Activated T-helper 17 cell treated with anti-CD3 and anti-CD28 coated beads, Interleukin-2, amount 50 U/mL, for 72 hours (primary cell): ENCODE measurements at regions not wholly inside any gene's neighbourhood (a gene's known extent, or its start where the extent isn't known, plus 50 kb on each side); places are given as distances from the start of the nearest gene placed in this dataset.
"Not testable (repeated sequence)": the region's sequence is repeated elsewhere in the genome, so short reads cannot be mapped to it uniquely, and the experiment has no call there.

Experiments
- ATAC-seq: fragments of 150-1000 bp; cut with Tn5 transposase; replicated peaks from 2 replicates; pipeline ENCODE4 v1.10.0; 2021; ENCODE audit warnings: mild to moderate bottlenecking, moderate library complexity
- H3K27ac Mint-ChIP-seq: one replicate; pipeline ENCODE4 v1.8.0; 2022; ENCODE audit warnings: mixed read lengths
- H3K27me3 Mint-ChIP-seq: one replicate; pipeline ENCODE4 v1.8.0; 2022; ENCODE audit warnings: mixed read lengths
- H3K36me3 Mint-ChIP-seq: one replicate; pipeline ENCODE4 v1.8.0; 2022; ENCODE audit warnings: low read depth, mild to moderate bottlenecking, mixed read lengths
- H3K4me1 Mint-ChIP-seq: one replicate; pipeline ENCODE4 v1.8.0; 2022; ENCODE audit warnings: mixed read lengths
- H3K4me3 Mint-ChIP-seq: one replicate; pipeline ENCODE4 v1.8.0; 2022; ENCODE audit warnings: mild to moderate bottlenecking, mixed read lengths
- H3K9me3 Mint-ChIP-seq: one replicate; pipeline ENCODE4 v1.8.0; 2022; ENCODE audit warnings: mixed read lengths

DNA sequence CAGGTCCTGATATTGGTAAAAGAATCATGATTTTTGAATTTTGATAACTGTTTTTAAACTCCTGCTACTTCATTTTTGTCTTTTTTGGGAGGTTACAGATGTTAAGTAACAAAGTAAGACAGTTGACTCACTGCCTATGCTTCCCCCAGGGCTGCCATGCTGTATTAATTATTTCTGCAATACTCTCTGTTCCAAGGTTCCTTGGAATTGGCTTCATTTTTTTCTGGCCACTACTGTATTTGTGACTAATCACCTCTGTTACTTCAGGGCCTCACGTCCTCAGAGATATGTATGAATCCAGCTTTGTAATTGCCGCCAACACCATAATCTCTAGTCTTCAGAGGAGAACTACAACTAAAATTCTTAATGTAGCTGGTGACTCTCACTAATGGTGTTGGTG lies 1729.3 kb downstream of the C4orf33 start:
- Mint-ChIP-seq H3K27me3 (no peaks in the 10 kb centered on the region), H3K27ac (no peak overlapping the region), H3K4me1 (no peaks in the 10 kb centered on the region), H3K36me3 (no peaks in the 10 kb centered on the region), H3K9me3 (peaks cover 7% of the 10 kb centered on the region), H3K4me3 (no peak overlapping the region)
- no peak for ATAC-seq

DNA sequence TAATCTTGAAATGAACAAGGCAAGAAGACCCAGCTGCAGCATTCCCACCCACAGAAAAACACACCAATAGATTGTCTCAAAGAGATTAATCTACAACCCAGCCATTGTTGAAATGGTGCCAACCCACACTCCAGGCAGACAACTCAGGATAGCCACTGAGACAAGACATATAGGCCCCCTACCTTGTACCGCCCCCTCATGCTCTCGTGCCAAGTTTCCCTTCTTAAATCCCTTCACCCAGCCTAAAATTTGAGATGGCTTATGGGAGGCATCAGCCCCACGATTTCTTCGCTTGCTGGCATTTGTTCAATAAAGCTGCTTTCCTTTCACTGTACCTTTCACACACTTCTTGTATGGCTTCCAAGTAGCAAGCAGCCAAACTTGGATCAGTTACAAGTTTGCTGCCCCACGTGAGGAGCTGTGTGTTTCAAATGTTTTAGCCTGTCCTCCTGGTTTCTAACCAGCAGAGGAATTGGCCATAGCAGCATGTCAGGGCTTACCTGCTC lies 1754.1 kb downstream of the C4orf33 start:
- no peaks in the 10 kb centered on the region for H3K4me1 Mint-ChIP-seq
- H3K27me3 Mint-ChIP-seq, result no peaks in the 10 kb centered on the region
- H3K27ac Mint-ChIP-seq, result no peak overlapping the region
- ATAC-seq, result no peak
- H3K36me3 Mint-ChIP-seq, result no peaks in the 10 kb centered on the region
- peaks cover 13% of the 10 kb centered on the region for H3K9me3 Mint-ChIP-seq
- no peak overlapping the region for H3K4me3 Mint-ChIP-seq

DNA sequence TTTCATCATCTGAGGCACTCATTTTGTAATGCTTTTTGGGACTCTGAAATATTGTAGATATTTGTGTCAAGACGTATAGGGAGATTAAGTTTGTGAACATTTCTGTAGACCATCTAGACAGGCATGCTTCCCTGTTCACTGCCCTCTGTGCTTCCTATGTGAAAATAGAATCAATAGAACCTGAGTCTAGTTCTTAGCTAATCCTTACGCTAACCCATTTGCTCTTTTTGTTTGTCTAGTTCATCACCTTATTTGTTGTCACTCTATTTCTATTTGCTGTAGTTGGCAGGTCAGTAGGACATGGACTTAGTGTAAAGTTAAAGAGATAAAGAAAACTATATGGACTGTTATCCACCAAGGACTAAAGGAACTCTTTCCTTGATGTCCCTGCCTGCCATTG lies 1755.2 kb downstream of the C4orf33 start:
- Mint-ChIP-seq H3K4me1 (no peaks in the 10 kb centered on the region), H3K4me3 (no peak overlapping the region), H3K36me3 (no peaks in the 10 kb centered on the region), H3K27me3 (no peaks in the 10 kb centered on the region), H3K9me3 (peaks cover 17% of the 10 kb centered on the region), H3K27ac (no peak overlapping the region)
- ATAC-seq, result no peak

DNA sequence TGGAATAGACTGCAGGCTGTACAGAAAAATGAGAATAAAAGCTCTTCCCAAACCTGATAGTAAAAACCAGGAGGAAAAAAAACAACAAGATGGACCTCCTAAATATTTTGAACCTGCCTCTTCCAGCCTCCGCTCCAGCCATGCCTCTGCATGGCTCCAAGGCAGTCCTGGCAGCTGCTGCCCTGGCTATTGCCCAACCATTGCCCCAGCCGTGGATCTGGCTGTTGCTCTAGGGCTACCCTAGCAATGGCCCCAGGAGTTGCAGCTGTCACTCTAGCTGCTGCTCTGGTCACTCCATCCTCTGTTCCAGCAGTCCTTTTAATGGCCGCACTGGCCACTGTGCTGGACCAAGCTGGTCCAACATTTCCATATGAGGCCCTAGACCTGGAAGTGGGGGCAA lies 1756.0 kb downstream of the C4orf33 start:
- Mint-ChIP-seq H3K36me3 (no peaks in the 10 kb centered on the region), H3K4me3 (no peak overlapping the region), H3K9me3 (peaks cover 19% of the 10 kb centered on the region), H3K27me3 (no peaks in the 10 kb centered on the region), H3K27ac (no peak overlapping the region), H3K4me1 (no peaks in the 10 kb centered on the region)
- ATAC-seq, result no peak

DNA sequence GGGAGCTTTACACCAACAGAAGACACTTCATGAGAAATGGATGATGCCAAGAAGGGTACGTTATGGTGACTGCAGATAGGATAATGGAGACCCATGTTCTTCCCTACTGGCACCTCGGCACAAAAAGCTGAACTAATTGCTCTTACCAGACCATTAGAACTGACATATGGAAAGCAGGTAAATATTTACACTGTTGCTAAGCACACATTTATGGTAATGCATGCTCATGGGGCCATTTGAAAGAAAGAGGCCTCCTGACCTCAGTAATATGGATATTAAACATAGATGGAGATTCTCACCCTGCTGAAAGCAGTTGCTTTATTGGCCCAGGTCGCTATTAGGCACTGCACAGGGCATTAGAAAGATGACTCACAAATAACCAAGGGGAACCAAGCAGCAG lies 1759.6 kb downstream of the C4orf33 start:
- H3K4me1 Mint-ChIP-seq, result no peaks in the 10 kb centered on the region
- no peaks in the 10 kb centered on the region for H3K27me3 Mint-ChIP-seq

DNA sequence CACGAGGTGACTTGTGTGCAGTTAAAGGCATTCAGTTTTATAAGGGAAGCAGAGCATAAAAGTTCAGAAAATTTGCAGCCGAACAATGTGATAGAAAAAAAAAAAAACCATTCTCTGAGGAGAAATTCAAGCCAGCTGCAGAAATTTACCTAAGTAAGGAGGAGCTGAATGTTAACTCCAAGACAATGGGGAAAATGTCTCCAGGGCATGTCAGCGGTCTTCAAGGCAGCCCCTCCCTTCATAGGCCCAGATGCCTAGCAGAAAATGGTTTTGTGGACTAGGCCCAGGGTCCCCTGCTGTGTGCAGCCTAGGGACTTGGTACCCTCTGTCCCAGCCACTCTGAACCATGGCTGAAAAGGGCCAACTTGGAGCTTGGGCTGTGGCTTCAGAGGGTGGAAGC lies 1764.0 kb downstream of the C4orf33 start:
- no peak for ATAC-seq
- H3K36me3 Mint-ChIP-seq, result no peaks in the 10 kb centered on the region
- no peaks in the 10 kb centered on the region for H3K27me3 Mint-ChIP-seq
- H3K4me3 Mint-ChIP-seq, result no peak overlapping the region
- no peaks in the 10 kb centered on the region for H3K4me1 Mint-ChIP-seq
- peaks cover 19% of the 10 kb centered on the region for H3K9me3 Mint-ChIP-seq
- no peak overlapping the region for H3K27ac Mint-ChIP-seq

More for the DNA sequence above, 1759.6 kb downstream of the C4orf33 start:
- no peaks in the 10 kb centered on the region for H3K36me3 Mint-ChIP-seq
- peaks cover 32% of the 10 kb centered on the region for H3K9me3 Mint-ChIP-seq
- H3K4me3 Mint-ChIP-seq, result no peak overlapping the region
- ATAC-seq, result no peak
- no peak overlapping the region for H3K27ac Mint-ChIP-seq

DNA sequence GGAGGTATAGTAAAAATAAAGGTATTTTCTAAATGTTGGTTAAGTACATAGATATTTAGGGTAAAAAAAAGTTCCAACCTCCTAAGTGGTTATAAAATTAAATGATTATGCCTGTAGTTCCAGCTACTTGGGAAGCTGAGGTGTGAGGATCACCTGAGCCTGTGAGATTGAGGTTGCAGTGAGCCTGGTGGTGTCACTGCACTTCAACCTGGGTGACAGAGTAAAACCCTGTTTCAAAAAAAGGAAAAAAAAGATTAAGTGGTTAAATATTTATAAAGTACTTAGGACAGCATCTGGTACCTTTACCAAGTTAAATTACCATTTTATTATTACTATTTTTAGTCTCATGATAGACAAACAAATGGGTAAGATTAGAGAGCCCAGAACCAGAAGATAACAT lies 1801.0 kb downstream of the C4orf33 start:
- ATAC-seq, result no peak
- H3K4me1 Mint-ChIP-seq, result no peaks in the 10 kb centered on the region
- no peak overlapping the region for H3K27ac Mint-ChIP-seq
- H3K9me3 Mint-ChIP-seq, result peaks cover 10% of the 10 kb centered on the region
- no peak overlapping the region for H3K4me3 Mint-ChIP-seq
- no peaks in the 10 kb centered on the region for H3K36me3 Mint-ChIP-seq
- no peaks in the 10 kb centered on the region for H3K27me3 Mint-ChIP-seq

DNA sequence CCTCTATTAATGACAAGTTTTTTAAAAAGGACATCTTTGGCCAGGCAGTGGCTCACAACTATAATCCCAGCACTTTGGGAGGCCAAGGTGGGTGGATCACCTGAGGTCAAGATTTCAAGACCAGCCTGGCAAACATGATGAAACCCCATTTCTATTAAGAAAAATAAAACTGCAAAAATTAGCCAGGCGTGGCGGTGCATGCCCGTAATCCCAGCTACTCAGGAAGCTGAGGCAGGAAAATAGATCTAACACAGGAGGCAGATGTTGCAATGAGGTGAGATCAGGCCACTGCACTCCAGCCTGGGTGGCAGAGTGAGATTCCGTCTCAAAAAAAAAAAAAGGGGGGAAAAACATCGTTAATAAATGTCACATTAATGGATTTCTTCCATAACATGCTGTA lies 1805.4 kb downstream of the C4orf33 start:
- Mint-ChIP-seq H3K4me1 (no peaks in the 10 kb centered on the region), H3K4me3 (no peak overlapping the region), H3K27me3 (no peaks in the 10 kb centered on the region), H3K9me3 (peaks cover 7% of the 10 kb centered on the region), H3K27ac (no peak overlapping the region), H3K36me3 (no peaks in the 10 kb centered on the region)
- ATAC-seq, result no peak

DNA sequence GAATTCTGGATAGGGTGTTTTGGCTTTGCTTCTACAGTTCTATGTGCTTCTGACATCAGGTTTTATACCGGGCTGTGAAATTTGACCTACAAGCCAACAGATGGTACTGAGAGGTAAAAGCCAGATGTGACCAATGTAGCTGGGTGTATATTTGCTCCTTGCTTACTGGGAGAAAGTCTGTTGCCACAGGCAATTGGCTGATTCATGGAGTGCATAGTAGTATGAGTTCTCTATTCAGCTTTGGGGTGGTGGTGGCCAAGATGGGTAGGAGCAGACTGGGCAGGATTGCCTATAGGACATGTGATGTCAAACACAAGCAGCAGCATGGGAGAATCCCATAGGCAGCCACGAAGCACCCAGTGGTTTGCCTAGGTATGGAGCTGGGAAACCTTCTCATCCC lies 1827.0 kb downstream of the C4orf33 start:
- Mint-ChIP-seq H3K4me1 (no peaks in the 10 kb centered on the region), H3K27ac (no peak overlapping the region), H3K9me3 (peaks cover 16% of the 10 kb centered on the region), H3K4me3 (no peak overlapping the region), H3K36me3 (no peaks in the 10 kb centered on the region), H3K27me3 (no peaks in the 10 kb centered on the region)
- no peak for ATAC-seq

DNA sequence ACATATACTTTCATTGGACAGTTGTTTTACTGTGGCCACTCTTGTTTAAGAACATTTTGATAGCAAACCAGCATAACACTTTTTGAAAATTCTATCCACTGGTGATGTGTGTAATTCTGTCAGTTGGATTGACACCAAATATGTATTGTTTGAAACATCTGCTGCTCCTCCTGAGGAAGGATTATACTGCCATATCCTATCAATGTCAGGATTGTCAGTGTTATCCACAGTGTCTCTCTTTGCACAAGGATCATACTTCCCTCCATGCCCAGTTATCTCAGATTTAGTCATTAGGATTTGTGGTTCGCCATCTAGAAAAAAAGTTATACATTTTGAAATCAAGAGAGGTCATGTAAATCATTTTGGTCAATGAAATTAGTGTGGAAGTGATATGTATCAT lies 1859.6 kb downstream of the C4orf33 start:
- H3K27me3 Mint-ChIP-seq, result no peaks in the 10 kb centered on the region
- peaks cover 4% of the 10 kb centered on the region for H3K9me3 Mint-ChIP-seq
- ATAC-seq, result no peak
- H3K27ac Mint-ChIP-seq, result no peak overlapping the region
- H3K4me1 Mint-ChIP-seq, result no peaks in the 10 kb centered on the region
- no peak overlapping the region for H3K4me3 Mint-ChIP-seq
- H3K36me3 Mint-ChIP-seq, result no peaks in the 10 kb centered on the region

DNA sequence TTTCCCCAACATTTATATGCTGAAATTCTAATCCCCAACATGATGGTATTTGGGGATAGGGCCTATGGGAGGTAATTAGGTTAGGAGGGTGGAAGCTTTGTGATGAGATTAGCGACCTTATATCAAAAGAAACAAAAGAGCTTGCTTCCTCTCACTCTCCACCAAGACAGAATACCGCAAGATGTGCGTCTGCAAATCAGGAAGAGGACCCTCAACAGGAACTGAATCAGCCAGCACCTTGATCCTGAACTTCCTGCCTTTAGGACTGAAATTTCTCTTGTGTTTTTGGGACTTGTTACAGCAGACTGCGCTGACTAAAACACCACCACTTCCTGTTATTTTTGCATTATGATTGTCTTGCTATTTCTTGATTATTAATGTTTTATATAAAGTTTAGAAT lies 1889.4 kb downstream of the C4orf33 start:
- H3K4me1 Mint-ChIP-seq, result no peaks in the 10 kb centered on the region
- no peaks in the 10 kb centered on the region for H3K36me3 Mint-ChIP-seq
- H3K27me3 Mint-ChIP-seq, result no peaks in the 10 kb centered on the region
- no peak for ATAC-seq
- peaks cover 5% of the 10 kb centered on the region for H3K9me3 Mint-ChIP-seq
- no peak overlapping the region for H3K4me3 Mint-ChIP-seq
- no peak overlapping the region for H3K27ac Mint-ChIP-seq

DNA sequence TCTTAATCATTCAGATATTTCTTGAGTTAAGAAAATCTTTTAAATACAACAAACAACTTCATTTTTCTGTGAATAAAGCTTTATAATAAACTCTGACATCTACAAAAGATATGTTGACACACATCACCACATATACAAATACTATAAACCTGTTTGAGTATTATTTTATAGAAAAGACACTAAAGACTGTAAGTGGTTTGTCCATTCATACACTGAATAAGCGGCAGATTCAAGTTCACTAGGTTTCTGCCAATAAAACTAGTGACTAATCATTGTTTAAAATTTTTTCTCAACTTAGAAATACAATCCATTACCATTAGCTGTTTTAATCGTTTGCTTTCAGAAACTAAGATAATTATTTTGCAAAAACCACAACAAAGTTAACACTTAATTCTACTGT lies 1900.0 kb downstream of the C4orf33 start:
- ATAC-seq, result no peak
- no peak overlapping the region for H3K4me3 Mint-ChIP-seq
- no peaks in the 10 kb centered on the region for H3K4me1 Mint-ChIP-seq
- H3K27me3 Mint-ChIP-seq, result no peaks in the 10 kb centered on the region
- no peak overlapping the region for H3K27ac Mint-ChIP-seq
- H3K36me3 Mint-ChIP-seq, result no peaks in the 10 kb centered on the region
- peaks cover 8% of the 10 kb centered on the region for H3K9me3 Mint-ChIP-seq

DNA sequence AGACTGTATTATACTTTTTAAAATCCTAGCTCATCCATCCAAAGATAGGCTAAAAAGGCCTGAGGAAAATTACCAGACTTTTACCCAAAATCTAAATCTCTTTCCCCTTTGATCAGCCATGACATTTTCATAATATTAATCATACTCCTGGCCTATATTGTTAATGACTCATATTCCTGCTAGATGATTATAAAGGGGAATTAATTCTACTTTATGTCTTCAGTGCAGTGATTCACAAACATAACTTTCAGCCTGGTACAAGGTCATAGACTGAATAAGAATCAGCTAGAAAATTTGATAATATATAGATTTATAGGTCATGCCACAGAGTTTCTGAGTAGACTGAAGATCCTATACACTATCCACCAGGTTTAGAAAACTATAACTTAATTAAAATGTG lies 1905.4 kb downstream of the C4orf33 start:
- Mint-ChIP-seq H3K27me3 (no peaks in the 10 kb centered on the region), H3K4me3 (no peak overlapping the region), H3K36me3 (no peaks in the 10 kb centered on the region), H3K9me3 (peaks cover 3% of the 10 kb centered on the region), H3K4me1 (no peaks in the 10 kb centered on the region), H3K27ac (no peak overlapping the region)
- ATAC-seq, result no peak

DNA sequence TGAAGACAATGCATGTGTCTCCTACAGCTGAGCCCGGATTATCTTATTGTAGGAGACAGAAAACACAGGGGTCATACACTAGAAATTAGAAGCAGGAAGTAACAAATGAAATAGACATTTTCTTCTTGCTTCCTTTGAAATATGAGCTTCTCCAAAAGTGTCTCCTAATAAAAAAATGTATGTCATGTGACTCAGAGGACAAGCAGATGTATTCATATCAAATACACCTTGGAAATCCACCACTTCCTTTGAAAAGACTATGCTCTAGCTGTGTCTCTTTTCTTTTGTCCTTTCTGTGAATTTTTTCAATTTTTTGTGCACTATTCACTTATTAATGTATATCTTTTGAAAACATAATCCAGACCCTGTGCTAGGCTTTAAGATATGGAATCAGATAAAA lies 1906.2 kb downstream of the C4orf33 start:
- Mint-ChIP-seq H3K9me3 (peaks cover 3% of the 10 kb centered on the region), H3K27me3 (no peaks in the 10 kb centered on the region), H3K4me3 (no peak overlapping the region), H3K27ac (no peak overlapping the region), H3K4me1 (no peaks in the 10 kb centered on the region), H3K36me3 (no peaks in the 10 kb centered on the region)
- no peak for ATAC-seq

DNA sequence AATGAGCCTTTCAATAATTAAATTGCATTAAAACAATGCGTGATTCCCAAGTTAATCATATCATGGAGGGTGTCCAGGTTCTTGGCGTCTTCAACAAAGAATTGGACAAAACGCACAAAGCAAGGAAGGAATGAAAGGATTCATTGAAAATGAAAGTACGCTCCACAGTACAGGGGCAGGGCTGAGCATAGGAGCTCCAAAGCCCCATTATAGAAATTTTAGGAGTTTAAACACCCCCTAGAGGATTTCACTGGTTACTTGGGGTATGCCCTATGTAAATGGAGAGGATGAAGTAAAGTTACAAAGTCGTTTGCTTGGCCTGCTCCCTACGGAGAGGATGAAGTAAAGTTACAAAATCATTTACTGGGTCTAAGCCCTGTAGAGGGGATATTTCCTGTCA lies 1910.4 kb downstream of the C4orf33 start:
- no peak overlapping the region for H3K4me3 Mint-ChIP-seq
- ATAC-seq, result no peak
- H3K9me3 Mint-ChIP-seq, result no peaks in the 10 kb centered on the region
- H3K4me1 Mint-ChIP-seq, result no peaks in the 10 kb centered on the region
- no peaks in the 10 kb centered on the region for H3K36me3 Mint-ChIP-seq
- H3K27me3 Mint-ChIP-seq, result no peaks in the 10 kb centered on the region
- H3K27ac Mint-ChIP-seq, result no peak overlapping the region

DNA sequence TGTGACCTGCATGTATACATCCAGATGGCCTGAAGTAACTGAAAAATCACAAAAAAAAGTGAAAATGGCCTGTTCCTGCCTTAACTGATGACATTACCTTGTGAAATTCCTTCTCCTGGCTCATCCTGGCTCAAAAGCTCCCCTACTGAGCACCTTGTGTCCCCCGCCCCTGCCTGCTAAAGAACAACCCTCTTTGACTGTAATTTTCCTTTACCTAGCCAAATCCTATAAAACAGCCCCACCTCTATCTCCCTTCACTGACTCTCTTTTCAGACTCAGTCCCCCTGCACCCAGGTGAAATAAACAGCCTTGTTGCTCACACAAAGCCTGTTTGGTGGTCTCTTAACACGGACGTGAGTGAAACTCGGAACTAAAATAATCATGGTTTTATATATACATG lies 1916.0 kb downstream of the C4orf33 start:
- not testable (repeated sequence) for H3K9me3 Mint-ChIP-seq, H3K27ac Mint-ChIP-seq

More for the DNA sequence above, 1916.0 kb downstream of the C4orf33 start:
- not testable (repeated sequence) for ATAC-seq, H3K4me1 Mint-ChIP-seq, H3K27me3 Mint-ChIP-seq, H3K36me3 Mint-ChIP-seq, H3K4me3 Mint-ChIP-seq
